Trophoblast cell (in vitro differentiated cells and primary cell): ENCODE measurements at regions not wholly inside any gene's neighbourhood (a gene's known extent, or its start where the extent isn't known, plus 50 kb on each side); places are given as distances from the start of the nearest gene placed in this dataset.

ENCODE experiments used
- DNase-seq, 2 donors: peaks; one replicate each; pipeline ENCODE4 v3.0.0-alpha.2; 2016
- H2AFZ ChIP-seq: 2 replicates; pipeline ENCODE4 v1.6.1; 2013; ENCODE audit warnings: low read length, moderate library complexity, mild to moderate bottlenecking; ENCODE audit not compliant: insufficient read depth, poor library complexity
- H2AK5ac ChIP-seq: 2 replicates; pipeline ENCODE4 v1.6.1; 2013; ENCODE audit warnings: mild to moderate bottlenecking, low read length
- H2BK120ac ChIP-seq: 2 replicates; pipeline ENCODE4 v1.6.1; 2013; ENCODE audit warnings: low read length, mild to moderate bottlenecking, moderate library complexity; ENCODE audit not compliant: insufficient read depth, poor library complexity
- H2BK12ac ChIP-seq: 2 replicates; pipeline ENCODE4 v1.6.1; 2013; ENCODE audit warnings: mild to moderate bottlenecking, low read length, moderate library complexity
- H2BK5ac ChIP-seq: 2 replicates; pipeline ENCODE4 v1.6.1; 2013; ENCODE audit warnings: low read length, low read depth, moderate library complexity, mild to moderate bottlenecking; ENCODE audit not compliant: poor library complexity
- H3K14ac ChIP-seq: 2 replicates; pipeline ENCODE4 v1.6.1; 2013; ENCODE audit warnings: mild to moderate bottlenecking, low read length
- H3K18ac ChIP-seq: 2 replicates; pipeline ENCODE4 v1.6.1; 2013; ENCODE audit warnings: mild to moderate bottlenecking, low read length
- H3K23ac ChIP-seq: 2 replicates; pipeline ENCODE4 v1.6.1; 2013; ENCODE audit warnings: low read length
- H3K27ac ChIP-seq: 2 replicates; pipeline ENCODE4 v1.5.1; 2013; ENCODE audit warnings: low read depth, mild to moderate bottlenecking, inconsistent platforms, low read length, moderate library complexity
- H3K27me3 ChIP-seq: 2 replicates; pipeline ENCODE4 v1.6.1; 2013; ENCODE audit warnings: inconsistent platforms, mild to moderate bottlenecking, low read length, moderate library complexity; ENCODE audit not compliant: insufficient read depth
- H3K36me3 ChIP-seq, 2 experiments: 1 replicate in 1 of 2; 2 replicates in 1 of 2; pipeline ENCODE4 v1.6.1; 2013; ENCODE audit warnings: low read length in 2 of 2, mild to moderate bottlenecking in 2 of 2, moderate library complexity in 1 of 2; ENCODE audit not compliant: insufficient read depth in 2 of 2, control insufficient read depth in 1 of 2
- H3K4ac ChIP-seq: 2 replicates; pipeline ENCODE4 v1.6.1; 2013; ENCODE audit warnings: low read depth, mild to moderate bottlenecking, low read length, moderate library complexity
- H3K4me1 ChIP-seq, 2 experiments: 1 replicate in 1 of 2; 2 replicates in 1 of 2; pipeline ENCODE4 v1.6.1; 2013; ENCODE audit warnings: low read length in 2 of 2, mild to moderate bottlenecking in 2 of 2, moderate library complexity in 1 of 2; ENCODE audit not compliant: insufficient read depth in 2 of 2, control insufficient read depth in 1 of 2
- H3K4me2 ChIP-seq: 2 replicates; pipeline ENCODE4 v1.6.1; 2013; ENCODE audit warnings: inconsistent platforms, mild to moderate bottlenecking, low read length, moderate library complexity
- H3K4me3 ChIP-seq: 2 replicates; pipeline ENCODE4 v1.5.1; 2013; ENCODE audit warnings: mild to moderate bottlenecking, low read depth, low read length, inconsistent platforms
- H3K79me1 ChIP-seq: one replicate; pipeline ENCODE4 v1.6.1; 2013; ENCODE audit warnings: low read length
- H3K79me2 ChIP-seq: 2 replicates; pipeline ENCODE4 v1.6.1; 2013; ENCODE audit warnings: low read length, mild to moderate bottlenecking; ENCODE audit not compliant: control insufficient read depth, insufficient read depth, poor library complexity
- H3K9ac ChIP-seq: 2 replicates; pipeline ENCODE4 v1.6.1; 2013; ENCODE audit warnings: mild to moderate bottlenecking, low read length
- H3K9me3 ChIP-seq: 2 replicates; pipeline ENCODE4 v1.6.1; 2013; ENCODE audit warnings: low read depth, mild to moderate bottlenecking, control low read depth, inconsistent platforms, low read length; ENCODE audit not compliant: insufficient read depth
- H4K12ac ChIP-seq: 2 replicates; pipeline ENCODE4 v1.6.1; 2013; ENCODE audit warnings: low read depth, mild to moderate bottlenecking, low read length, moderate library complexity
- H4K8ac ChIP-seq: 2 replicates; pipeline ENCODE4 v1.6.1; 2013; ENCODE audit warnings: low read depth, mild to moderate bottlenecking, low read length, moderate library complexity
- H4K91ac ChIP-seq: one replicate; pipeline ENCODE4 v1.6.1; 2013; ENCODE audit warnings: low read depth, mild to moderate bottlenecking, low read length, moderate library complexity
- WGBS: extraction: QIAGEN DNeasy Blood & Tissue Kit; methylation state at CpG from one replicate; pipeline ENCODE4 v1.1.7; 2013; ENCODE audit warnings: missing lambda C conversion rate; ENCODE audit not compliant: insufficient read length, insufficient coverage; ENCODE audit errors: extremely low coverage; 5-methylcytosine and 5-hydroxymethylcytosine counted together

GRCh38 chr12:17802657-17803641, 287.0 kb downstream of the RERGL start:
- no CpG with 5 or more reads among the region's 15 CpGs for WGBS
- no peak overlapping the region for H3K9ac ChIP-seq

GRCh38 chr12:17793854-17794253, 296.1 kb downstream of the RERGL start:
- no peak overlapping the region for H2BK12ac ChIP-seq
- no peaks in the 10 kb centered on the region for H3K9me3 ChIP-seq
- H3K79me2 ChIP-seq, result no peaks in the 10 kb centered on the region
- no peak overlapping the region for H3K23ac ChIP-seq
- H2BK5ac ChIP-seq, result no peak overlapping the region
- no peaks in the 10 kb centered on the region for H3K36me3 ChIP-seq
- no peaks in the 10 kb centered on the region for H3K4me1 ChIP-seq
- no peak for DNase-seq
- H3K4ac ChIP-seq, result no peak overlapping the region
- WGBS, result no CpG with 5 or more reads among the region's 2 CpGs
- H4K91ac ChIP-seq, result no peak overlapping the region
- H2AFZ ChIP-seq, result no peak overlapping the region
- no peaks in the 10 kb centered on the region for H3K79me1 ChIP-seq
- H4K12ac ChIP-seq, result no peak overlapping the region
- H3K4me2 ChIP-seq, result no peak overlapping the region
- no peak overlapping the region for H3K4me3 ChIP-seq
- H3K27me3 ChIP-seq, result no peaks in the 10 kb centered on the region
- H3K18ac ChIP-seq, result no peak overlapping the region
- H2AK5ac ChIP-seq, result no peak overlapping the region
- no peak overlapping the region for H2BK120ac ChIP-seq
- no peak overlapping the region for H4K8ac ChIP-seq
- H3K9ac ChIP-seq, result no peak overlapping the region
- H3K27ac ChIP-seq, result no peak overlapping the region
- H3K14ac ChIP-seq, result no peak overlapping the region

More at GRCh38 chr12:17802657-17803641, 287.0 kb downstream of the RERGL start:
- no peaks in the 10 kb centered on the region for H3K27me3 ChIP-seq
- no peak overlapping the region for H2BK5ac ChIP-seq
- no peak overlapping the region for H3K4me2 ChIP-seq
- no peaks in the 10 kb centered on the region for H3K79me1 ChIP-seq
- no peaks in the 10 kb centered on the region for H3K4me1 ChIP-seq
- no peak overlapping the region for H3K27ac ChIP-seq
- no peaks in the 10 kb centered on the region for H3K9me3 ChIP-seq
- no peak overlapping the region for H2BK12ac ChIP-seq
- no peaks in the 10 kb centered on the region for H3K79me2 ChIP-seq
- H3K18ac ChIP-seq, result no peak overlapping the region
- H3K36me3 ChIP-seq, result no peaks in the 10 kb centered on the region
- H2BK120ac ChIP-seq, result no peak overlapping the region
- no peak overlapping the region for H3K4ac ChIP-seq
- no peak overlapping the region for H3K14ac ChIP-seq
- no peak overlapping the region for H3K4me3 ChIP-seq
- no peak overlapping the region for H4K8ac ChIP-seq
- H4K91ac ChIP-seq, result no peak overlapping the region
- H3K23ac ChIP-seq, result no peak overlapping the region
- H4K12ac ChIP-seq, result no peak overlapping the region
- DNase-seq, result no peak
- H2AFZ ChIP-seq, result no peak overlapping the region
- no peak overlapping the region for H2AK5ac ChIP-seq

GRCh38 chr12:17778242-17778641, 311.8 kb downstream of the RERGL start:
- H3K4me1 ChIP-seq, result no peaks in the 10 kb centered on the region
- no peak overlapping the region for H4K91ac ChIP-seq
- no peak overlapping the region for H2AK5ac ChIP-seq
- H3K9ac ChIP-seq, result peak overlapping the region; percentile 27
- H4K8ac ChIP-seq, result no peak overlapping the region
- no peak overlapping the region for H2BK12ac ChIP-seq
- no peaks in the 10 kb centered on the region for H3K9me3 ChIP-seq
- no peak overlapping the region for H3K23ac ChIP-seq
- H3K4ac ChIP-seq, result no peak overlapping the region
- no peaks in the 10 kb centered on the region for H3K79me1 ChIP-seq
- DNase-seq, result no peak
- H2AFZ ChIP-seq, result no peak overlapping the region
- no peak overlapping the region for H3K14ac ChIP-seq
- no peak overlapping the region for H4K12ac ChIP-seq
- H3K36me3 ChIP-seq, result no peaks in the 10 kb centered on the region
- H3K18ac ChIP-seq, result no peak overlapping the region
- no peaks in the 10 kb centered on the region for H3K79me2 ChIP-seq
- H3K4me2 ChIP-seq, result no peak overlapping the region
- H2BK120ac ChIP-seq, result no peak overlapping the region
- H2BK5ac ChIP-seq, result no peak overlapping the region
- H3K27ac ChIP-seq, result no peak overlapping the region
- no peaks in the 10 kb centered on the region for H3K27me3 ChIP-seq
- no peak overlapping the region for H3K4me3 ChIP-seq

- H3K14ac ChIP-seq, result no peak overlapping the region
- H4K8ac ChIP-seq, result no peak overlapping the region
- no peak overlapping the region for H2BK12ac ChIP-seq
- no peak overlapping the region for H4K12ac ChIP-seq
- no peak overlapping the region for H2AK5ac ChIP-seq
- H3K79me2 ChIP-seq, result no peaks in the 10 kb centered on the region
- no peak overlapping the region for H3K4me2 ChIP-seq
- no peak overlapping the region for H3K18ac ChIP-seq
- no peak overlapping the region for H3K27ac ChIP-seq
- no peak overlapping the region for H2AFZ ChIP-seq
- no peaks in the 10 kb centered on the region for H3K27me3 ChIP-seq
- no peak overlapping the region for H3K4ac ChIP-seq
- H4K91ac ChIP-seq, result no peak overlapping the region
- H3K79me1 ChIP-seq, result no peaks in the 10 kb centered on the region
- no CpG with 5 or more reads among the region's 4 CpGs for WGBS
- H2BK5ac ChIP-seq, result no peak overlapping the region
- no peak for DNase-seq
- no peaks in the 10 kb centered on the region for H3K36me3 ChIP-seq
- H3K23ac ChIP-seq, result no peak overlapping the region
- H3K4me3 ChIP-seq, result no peak overlapping the region
- no peaks in the 10 kb centered on the region for H3K9me3 ChIP-seq
- H3K4me1 ChIP-seq, result no peaks in the 10 kb centered on the region
- H3K9ac ChIP-seq, result no peak overlapping the region
- no peak overlapping the region for H2BK120ac ChIP-seq
Measured at GRCh38 chr12:17763366-17763765, 326.6 kb downstream of the RERGL start.
